ENCODE measurements at regions not wholly inside any gene's neighbourhood (a gene's known extent, or its start where the extent isn't known, plus 50 kb on each side); places are given as distances from the start of the nearest gene placed in this dataset.

DNA sequence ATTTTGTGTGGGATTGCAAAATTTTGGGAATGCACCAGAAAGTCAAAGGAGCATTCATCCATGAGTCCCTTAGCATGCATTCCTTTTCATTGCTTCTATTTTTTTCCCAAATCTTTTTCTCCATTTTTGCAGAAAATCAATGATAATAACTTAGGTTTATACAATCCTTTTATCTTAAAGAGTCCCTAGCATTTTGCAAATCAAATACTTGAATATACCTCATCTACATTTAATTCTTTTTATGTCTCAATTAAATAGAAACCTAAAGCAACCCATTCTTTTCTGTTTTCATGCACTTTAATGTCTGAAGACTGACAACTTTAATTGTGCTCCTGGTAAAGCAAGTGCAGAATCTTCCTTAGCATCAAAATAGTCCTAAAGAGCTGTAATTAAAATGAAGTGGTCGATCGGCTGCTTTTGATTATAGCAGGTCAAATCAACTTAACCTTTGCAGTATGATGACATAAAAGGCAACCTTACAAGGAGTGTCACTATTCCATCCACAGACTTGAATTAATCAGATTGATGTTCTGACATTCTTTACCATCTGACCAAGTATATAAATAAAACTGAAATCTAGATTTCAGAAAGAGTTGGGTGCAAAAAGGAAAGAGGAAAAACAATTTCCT, 168.4 kb downstream of the ALG10B start:
- TF ChIP-seq, protein P1, sequence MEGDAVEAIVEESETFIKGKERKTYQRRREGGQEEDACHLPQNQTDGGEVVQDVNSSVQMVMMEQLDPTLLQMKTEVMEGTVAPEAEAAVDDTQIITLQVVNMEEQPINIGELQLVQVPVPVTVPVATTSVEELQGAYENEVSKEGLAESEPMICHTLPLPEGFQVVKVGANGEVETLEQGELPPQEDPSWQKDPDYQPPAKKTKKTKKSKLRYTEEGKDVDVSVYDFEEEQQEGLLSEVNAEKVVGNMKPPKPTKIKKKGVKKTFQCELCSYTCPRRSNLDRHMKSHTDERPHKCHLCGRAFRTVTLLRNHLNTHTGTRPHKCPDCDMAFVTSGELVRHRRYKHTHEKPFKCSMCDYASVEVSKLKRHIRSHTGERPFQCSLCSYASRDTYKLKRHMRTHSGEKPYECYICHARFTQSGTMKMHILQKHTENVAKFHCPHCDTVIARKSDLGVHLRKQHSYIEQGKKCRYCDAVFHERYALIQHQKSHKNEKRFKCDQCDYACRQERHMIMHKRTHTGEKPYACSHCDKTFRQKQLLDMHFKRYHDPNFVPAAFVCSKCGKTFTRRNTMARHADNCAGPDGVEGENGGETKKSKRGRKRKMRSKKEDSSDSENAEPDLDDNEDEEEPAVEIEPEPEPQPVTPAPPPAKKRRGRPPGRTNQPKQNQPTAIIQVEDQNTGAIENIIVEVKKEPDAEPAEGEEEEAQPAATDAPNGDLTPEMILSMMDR (IDR thresholded peaks at IDR 0.05): no peak
- TF ChIP-seq POLR2AphosphoS5 (IDR thresholded peaks at IDR 0.05): no peak
- no peak for TF ChIP-seq EP300 (IDR thresholded peaks at IDR 0.05)
- TF ChIP-seq POLR2A (IDR thresholded peaks at IDR 0.05; ENCODE audit: low read depth): no peak

Measured in esophagus muscularis mucosa (tissue), 4 donors.